ENCODE measurements at regions not wholly inside any gene's neighbourhood (a gene's known extent, or its start where the extent isn't known, plus 50 kb on each side); places are given as distances from the start of the nearest gene placed in this dataset.

DNA sequence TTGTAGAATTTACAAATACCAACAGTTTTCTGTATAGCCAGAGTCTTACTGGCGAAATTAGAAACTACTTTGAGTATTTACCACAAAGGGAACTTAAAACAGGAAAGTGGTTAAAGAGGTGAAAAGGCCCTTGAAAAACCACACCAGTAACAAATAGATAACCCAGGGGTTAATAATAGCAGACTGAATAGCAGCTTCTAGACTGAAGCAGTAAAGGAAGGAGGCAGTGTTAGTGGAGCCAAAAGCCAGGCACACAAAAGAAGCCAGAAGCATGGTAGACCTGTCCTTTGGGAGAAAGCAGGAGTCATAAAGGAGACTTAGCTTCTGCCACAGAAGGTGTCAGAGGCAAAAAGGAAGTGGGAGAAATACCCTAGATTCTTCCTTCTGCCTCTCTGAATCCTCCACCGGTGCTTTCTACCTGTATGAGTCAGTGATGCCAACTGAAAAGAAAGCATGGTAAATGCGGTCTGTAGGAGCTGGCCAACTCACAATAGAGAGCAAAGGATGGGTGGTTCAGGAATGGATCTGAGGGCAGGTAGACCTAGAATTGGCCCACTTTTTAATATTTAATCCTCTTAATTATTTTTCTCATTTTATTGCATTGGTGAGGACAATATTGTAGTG is 97.3 kb downstream of the ARL6IP6 start:
- in situ Hi-C loops (cut with HindIII; ENCODE audit: low pct_unique_long_range_greater_than_20kb, low sequenced_read_pairs), result no loop called here
- POLR2A ChIA-PET, result no interaction called here
- no peaks in the 10 kb centered on the region for H3K9me3 ChIP-seq (ENCODE audit: control insufficient read depth, insufficient read depth, low read depth, low read length)
- DNase-seq (ENCODE audit: low read depth, low spot score) (no peak), ATAC-seq (no peak)
- CTCF ChIA-PET, result no interaction called here
- H3K4me3 ChIP-seq (ENCODE audit: low read depth in 2 of 2, low read length in 2 of 2), result no peak overlapping the region
- H3K4me1 ChIP-seq (ENCODE audit: control insufficient read depth, insufficient read depth, low read length), result no peaks in the 10 kb centered on the region
- no peak for TF ChIP-seq TCF7L2 (IDR thresholded peaks at IDR 0.05; ENCODE audit: low read depth, low read length)
- no peak for TF ChIP-seq POLR2AphosphoS5 (IDR thresholded peaks at IDR 0.05; ENCODE audit: low read depth, low read length)
- TF ChIP-seq SIN3A (IDR thresholded peaks at IDR 0.05; ENCODE audit: borderline replicate concordance, insufficient read depth, low read depth, low read length), result no peak
- no peak for TF ChIP-seq CTCF (IDR thresholded peaks at IDR 0.05)
- TF ChIP-seq REST (IDR thresholded peaks at IDR 0.05; ENCODE audit: insufficient read depth in 1 of 2, low read depth in 2 of 2, low read length in 1 of 2), result no peak
- BruUV-seq (replicated peaks), result no TSS peak
- no peaks in the 10 kb centered on the region for H3K36me3 ChIP-seq (ENCODE audit: control insufficient read depth, insufficient read depth, low read length)
- intact Hi-C loops (cut with micrococcal nuclease; ENCODE audit: unreplicated experiment), result no loop called here
- no peak overlapping the region for H3K27ac ChIP-seq (ENCODE audit: low read length)
- no peaks in the 10 kb centered on the region; the same call in 1 of the 2 replicates for H3K27me3 ChIP-seq (ENCODE audit: control insufficient read depth, insufficient read depth, low read length)

- no peaks in the 10 kb centered on the region; the same call in 1 of the 2 replicates for H3K27me3 ChIP-seq (ENCODE audit: control insufficient read depth, insufficient read depth, low read length)
- H3K9me3 ChIP-seq (ENCODE audit: control insufficient read depth, insufficient read depth, low read depth, low read length), result no peaks in the 10 kb centered on the region
- CTCF ChIA-PET, result no interaction called here
- no peak overlapping the region for H3K4me3 ChIP-seq (ENCODE audit: low read depth in 2 of 2, low read length in 2 of 2)
- no peaks in the 10 kb centered on the region for H3K36me3 ChIP-seq (ENCODE audit: control insufficient read depth, insufficient read depth, low read length)
- H3K27ac ChIP-seq (ENCODE audit: low read length), result no peak overlapping the region
- ATAC-seq (no peak), DNase-seq (ENCODE audit: low read depth, low spot score) (no peak)
- BruUV-seq (replicated peaks), result no TSS peak
- intact Hi-C loops (cut with micrococcal nuclease; ENCODE audit: unreplicated experiment), result no loop called here
- in situ Hi-C loops (cut with HindIII; ENCODE audit: low pct_unique_long_range_greater_than_20kb, low sequenced_read_pairs), result no loop called here
- TF ChIP-seq POLR2AphosphoS5 (IDR thresholded peaks at IDR 0.05; ENCODE audit: low read depth, low read length) (no peak), REST (IDR thresholded peaks at IDR 0.05; ENCODE audit: insufficient read depth in 1 of 2, low read depth in 2 of 2, low read length in 1 of 2) (no peak), CTCF (IDR thresholded peaks at IDR 0.05) (no peak), TCF7L2 (IDR thresholded peaks at IDR 0.05; ENCODE audit: low read depth, low read length) (no peak), SIN3A (IDR thresholded peaks at IDR 0.05; ENCODE audit: borderline replicate concordance, insufficient read depth, low read depth, low read length) (no peak)
- H3K4me1 ChIP-seq (ENCODE audit: control insufficient read depth, insufficient read depth, low read length), result no peaks in the 10 kb centered on the region
- POLR2A ChIA-PET, result no interaction called here
Observed at GRCh38 chr2:152814475-152815030, 96.1 kb downstream of the ARL6IP6 start.

All from Panc1 (cell line).